RWPE1 (cell line): ENCODE measurements at regions not wholly inside any gene's neighbourhood (a gene's known extent, or its start where the extent isn't known, plus 50 kb on each side); places are given as distances from the start of the nearest gene placed in this dataset.

Source experiments
- CTCF ChIA-PET: fragments of 350-600 bp; sonication (Branson Sonifier 250); formaldehyde crosslinking; extraction: SDS; loops from one replicate; lab custom pipeline; 2021; lab: Yijun Ruan, JAX
- POLR2A ChIA-PET: fragments of 400-600 bp; formaldehyde crosslinking; extraction: SDS; loops from one replicate; lab custom pipeline; 2020; ENCODE audit warnings: antibody characterized with exemption; ENCODE audit not compliant: low non-redundant PET; lab: Yijun Ruan, JAX
- DNase-seq: peaks from one replicate; pipeline ENCODE4 v3.0.0; 2012; ENCODE audit warnings: low spot score
- H3K27ac ChIP-seq: fragments of 450-650 bp; 2 replicates; pipeline ENCODE4 v1.5.1; 2017
- TF ChIP-seq, protein P1 (sequence below): fragments of 450-650 bp; conservative IDR thresholded peaks from 2 replicates; pipeline ENCODE4 v1.5.1; 2017; ENCODE audit warnings: low read depth, mild to moderate bottlenecking

- CTCF ChIA-PET = no interaction called here
- no peak overlapping the region for H3K27ac ChIP-seq
- no peak for DNase-seq
- POLR2A ChIA-PET = no interaction called here
- TF ChIP-seq, protein P1, sequence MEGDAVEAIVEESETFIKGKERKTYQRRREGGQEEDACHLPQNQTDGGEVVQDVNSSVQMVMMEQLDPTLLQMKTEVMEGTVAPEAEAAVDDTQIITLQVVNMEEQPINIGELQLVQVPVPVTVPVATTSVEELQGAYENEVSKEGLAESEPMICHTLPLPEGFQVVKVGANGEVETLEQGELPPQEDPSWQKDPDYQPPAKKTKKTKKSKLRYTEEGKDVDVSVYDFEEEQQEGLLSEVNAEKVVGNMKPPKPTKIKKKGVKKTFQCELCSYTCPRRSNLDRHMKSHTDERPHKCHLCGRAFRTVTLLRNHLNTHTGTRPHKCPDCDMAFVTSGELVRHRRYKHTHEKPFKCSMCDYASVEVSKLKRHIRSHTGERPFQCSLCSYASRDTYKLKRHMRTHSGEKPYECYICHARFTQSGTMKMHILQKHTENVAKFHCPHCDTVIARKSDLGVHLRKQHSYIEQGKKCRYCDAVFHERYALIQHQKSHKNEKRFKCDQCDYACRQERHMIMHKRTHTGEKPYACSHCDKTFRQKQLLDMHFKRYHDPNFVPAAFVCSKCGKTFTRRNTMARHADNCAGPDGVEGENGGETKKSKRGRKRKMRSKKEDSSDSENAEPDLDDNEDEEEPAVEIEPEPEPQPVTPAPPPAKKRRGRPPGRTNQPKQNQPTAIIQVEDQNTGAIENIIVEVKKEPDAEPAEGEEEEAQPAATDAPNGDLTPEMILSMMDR = no peak
Measured at GRCh38 chr3:80247766-80248165, 480.0 kb upstream of the ROBO1 start.

DNA sequence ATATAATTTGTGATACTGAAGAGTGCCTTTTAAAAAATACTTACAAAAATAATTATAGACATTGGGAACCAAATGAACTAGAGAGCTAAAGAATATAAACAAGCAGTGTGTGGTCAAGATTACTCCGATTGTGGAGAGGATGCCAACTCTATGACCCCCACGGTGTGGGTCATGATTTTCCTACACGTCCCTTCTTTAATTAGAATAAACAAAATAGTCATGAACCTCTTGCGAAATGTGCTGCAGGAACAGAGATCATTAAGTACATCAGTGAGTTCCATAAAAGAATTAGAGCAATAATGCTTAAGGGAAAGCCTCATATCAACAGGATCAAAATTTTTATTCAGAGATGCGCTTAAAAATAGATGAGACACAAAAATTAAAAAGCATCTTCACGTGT lies 476.6 kb upstream of the ROBO1 start:
- TF ChIP-seq, protein P1 = no peak
- CTCF ChIA-PET = no interaction called here
- no peak for DNase-seq
- POLR2A ChIA-PET = no interaction called here
- H3K27ac ChIP-seq = no peak overlapping the region

- no peak overlapping the region for H3K27ac ChIP-seq
- ChIA-PET CTCF (no interaction called here), POLR2A (no interaction called here)
- DNase-seq = no peak
- TF ChIP-seq, protein P1 = no peak
Measured at GRCh38 chr3:80241791-80242190, 474.0 kb upstream of the ROBO1 start.

DNA sequence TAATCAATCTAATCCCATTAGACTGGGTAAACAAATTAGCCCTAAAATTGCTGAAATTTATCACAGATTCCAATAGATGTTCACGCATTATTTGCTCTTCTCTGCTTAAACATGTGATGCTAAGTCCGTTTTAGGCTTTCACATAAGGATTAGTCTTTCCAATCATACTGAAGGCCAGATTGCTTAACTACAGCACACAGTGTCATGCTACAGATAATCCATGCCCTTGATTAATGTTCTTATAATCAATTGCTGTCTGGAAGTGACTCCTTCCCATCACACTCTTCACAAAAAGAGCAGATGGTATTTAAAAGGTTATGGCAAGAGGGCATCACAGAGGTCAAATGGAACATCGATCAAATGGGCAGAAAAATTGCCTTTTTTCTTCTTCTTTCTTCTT lies 471.5 kb upstream of the ROBO1 start:
- POLR2A ChIA-PET = no interaction called here
- DNase-seq = no peak
- CTCF ChIA-PET = no interaction called here

DNA sequence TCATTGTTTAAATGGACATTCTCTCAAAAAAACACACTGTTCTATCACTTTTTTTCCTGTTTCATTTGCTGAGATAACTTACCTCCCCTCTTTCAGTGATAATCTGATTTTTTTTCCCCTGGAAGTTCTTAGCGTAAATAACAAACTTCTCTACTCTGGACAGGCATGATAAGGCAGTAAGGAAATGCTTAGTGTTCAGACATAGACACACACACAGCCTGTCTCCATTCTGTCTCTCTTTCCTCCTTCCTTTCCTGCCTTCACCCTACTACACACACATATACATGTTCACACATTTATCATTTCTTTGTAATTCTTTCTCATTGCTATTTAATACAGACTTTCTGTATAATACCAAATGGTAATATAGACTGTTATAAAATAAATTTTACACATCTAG lies 470.8 kb upstream of the ROBO1 start:
- no peak for DNase-seq
- ChIA-PET POLR2A (no interaction called here), CTCF (no interaction called here)
- H3K27ac ChIP-seq = no peak overlapping the region
- TF ChIP-seq, protein P1 = no peak

More for the DNA sequence above, 471.5 kb upstream of the ROBO1 start:
- H3K27ac ChIP-seq = no peak overlapping the region
- TF ChIP-seq, protein P1 = no peak

DNA sequence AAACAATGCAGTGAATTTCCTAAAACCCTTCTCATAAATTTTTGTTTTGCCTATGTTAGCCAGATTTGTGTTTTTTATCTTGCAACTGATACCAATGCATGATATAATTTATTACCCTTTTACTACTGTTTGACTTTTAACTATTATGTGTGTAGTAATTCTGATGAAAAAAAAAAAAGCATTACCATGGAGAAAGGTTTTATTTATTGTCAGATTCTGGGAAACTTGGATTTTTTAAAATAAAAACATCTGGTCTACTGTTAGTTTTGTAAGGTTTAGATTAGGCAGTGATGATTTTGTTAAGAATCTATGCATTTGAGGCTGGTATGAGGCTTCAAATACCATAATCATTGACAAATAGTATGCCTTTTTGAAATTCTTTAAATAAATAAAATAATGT lies 470.4 kb upstream of the ROBO1 start:
- H3K27ac ChIP-seq = no peak overlapping the region
- POLR2A ChIA-PET = no interaction called here
- CTCF ChIA-PET = no interaction called here
- TF ChIP-seq, protein P1 = no peak
- DNase-seq = no peak

DNA sequence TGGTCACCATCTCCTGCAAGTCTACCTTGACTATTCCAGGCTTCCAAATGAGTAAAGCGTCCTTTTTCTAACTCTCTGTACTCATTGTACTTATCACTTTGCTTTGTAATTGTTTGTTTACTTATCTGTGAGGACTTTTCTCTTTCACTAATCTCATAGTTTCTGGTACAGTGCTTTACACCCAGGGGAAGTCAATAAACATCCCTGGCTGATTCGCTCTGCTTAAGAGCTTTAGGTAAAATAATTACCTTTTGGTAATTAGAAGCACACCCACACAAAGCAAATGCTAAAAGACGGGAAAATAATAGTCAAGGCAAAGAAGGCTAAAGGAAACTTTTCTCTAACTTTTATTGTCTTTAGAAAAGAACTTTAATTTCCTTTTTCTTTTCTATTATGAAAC lies 466.9 kb upstream of the ROBO1 start:
- no peak overlapping the region for H3K27ac ChIP-seq
- TF ChIP-seq, protein P1 = no peak
- ChIA-PET CTCF (no interaction called here), POLR2A (no interaction called here)
- DNase-seq = no peak
